AML-193 (cell line): ENCODE measurements at regions not wholly inside any gene's neighbourhood (a gene's known extent, or its start where the extent isn't known, plus 50 kb on each side); places are given as distances from the start of the nearest gene placed in this dataset.
"Not testable (repeated sequence)": the region's sequence is repeated elsewhere in the genome, so short reads cannot be mapped to it uniquely, and the experiment has no call there.

Experiments
- DNase-seq, 2 experiments: peaks; one replicate each; lab custom pipeline; 2025; lab: John Stamatoyannopoulos, UW

DNA sequence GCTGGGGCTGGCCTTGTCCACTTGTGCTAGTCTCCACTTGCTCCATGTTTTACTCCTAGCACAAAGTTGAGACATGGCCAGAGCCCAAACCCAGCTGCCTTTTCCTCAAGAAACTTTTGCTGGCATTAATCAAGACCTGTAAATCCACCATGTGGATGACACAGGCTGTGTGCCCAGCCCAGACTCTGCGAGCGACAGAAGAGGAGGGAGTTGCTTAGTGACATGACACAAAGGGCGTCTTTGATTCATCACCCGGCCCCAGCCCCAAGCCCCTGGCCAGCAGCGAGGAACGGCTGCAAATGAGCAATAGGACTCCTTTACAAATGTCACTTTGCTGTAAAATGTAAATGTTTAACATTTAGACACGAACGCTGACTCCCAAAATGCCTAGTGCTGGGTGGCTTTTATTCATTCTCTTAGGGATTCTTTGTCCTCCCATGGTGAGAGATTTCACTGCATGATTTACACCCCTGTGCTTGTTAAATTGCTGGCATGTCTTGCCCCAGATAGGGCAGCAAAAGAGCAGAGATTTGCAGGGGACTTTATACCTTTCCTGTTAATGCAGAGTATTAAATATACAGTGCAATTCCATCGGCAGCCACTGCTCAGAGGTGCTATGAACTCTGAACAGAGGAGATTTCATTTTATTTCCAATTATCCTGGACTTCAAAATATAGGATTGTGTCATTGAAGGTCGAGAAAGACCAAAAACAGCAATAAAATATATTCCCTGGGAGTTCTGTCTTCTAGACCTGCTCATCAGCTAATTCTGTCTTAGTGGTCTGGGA is 263.6 kb upstream of the NCAM1 start:
- no peak for DNase-seq

DNA sequence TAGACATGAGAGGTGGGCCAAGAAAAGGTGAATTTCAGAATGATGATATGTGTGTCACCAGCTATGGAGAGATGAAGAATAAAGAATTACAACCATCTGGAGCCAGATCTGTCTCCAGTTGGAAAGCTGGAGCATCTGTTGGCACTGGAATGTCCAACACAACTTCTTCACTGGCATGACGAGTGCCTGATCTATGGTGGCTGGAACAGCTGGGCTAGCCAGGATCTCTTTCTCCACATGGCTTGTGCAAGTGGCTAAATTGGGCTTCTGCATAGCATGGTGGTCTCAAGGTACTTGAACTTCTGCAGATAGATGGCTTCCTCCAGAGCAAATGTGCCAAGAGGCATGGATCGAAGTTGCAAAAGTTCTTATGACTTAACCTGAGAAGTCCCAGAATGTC is 256.1 kb upstream of the NCAM1 start:
- DNase-seq, result no peak

DNA sequence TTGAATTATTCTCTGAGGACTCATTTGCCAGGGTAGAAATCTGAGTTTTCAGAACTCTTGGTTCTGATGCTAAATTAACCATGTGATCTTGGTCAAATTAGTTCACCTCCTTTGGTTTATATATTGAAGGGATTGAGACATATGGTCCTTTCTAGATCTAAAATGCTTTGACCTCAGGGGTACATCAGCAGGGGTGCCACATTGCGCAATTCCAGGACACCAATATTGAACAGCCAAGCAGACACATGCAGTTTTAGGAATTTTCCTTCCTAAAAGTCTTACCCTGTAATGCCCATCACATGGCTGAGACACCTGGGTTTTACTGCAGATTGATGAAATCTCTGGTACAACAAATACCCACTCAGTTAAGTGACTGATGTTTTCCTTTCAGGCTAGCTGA is 254.4 kb upstream of the NCAM1 start:
- DNase-seq, result no peak

DNA sequence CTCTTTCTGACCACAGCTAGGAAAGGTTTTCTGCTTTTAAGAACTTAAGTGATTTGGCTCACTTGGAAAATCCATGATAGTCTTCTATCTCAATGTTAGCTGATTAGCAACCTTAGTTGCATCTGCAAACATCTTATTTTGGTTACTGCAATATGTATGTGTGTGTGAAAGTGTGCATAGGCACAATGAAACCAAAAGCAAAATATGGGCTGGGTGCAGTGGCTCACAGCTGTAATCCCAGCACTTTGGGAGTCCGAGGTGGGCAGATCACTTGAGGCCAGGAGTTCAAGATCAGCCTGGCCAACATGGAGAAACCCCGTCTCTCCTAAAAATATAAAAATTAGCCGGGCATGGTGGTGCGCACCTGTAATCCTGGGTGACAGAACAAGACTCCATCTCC is 246.9 kb upstream of the NCAM1 start:
- not testable (repeated sequence) for DNase-seq

DNA sequence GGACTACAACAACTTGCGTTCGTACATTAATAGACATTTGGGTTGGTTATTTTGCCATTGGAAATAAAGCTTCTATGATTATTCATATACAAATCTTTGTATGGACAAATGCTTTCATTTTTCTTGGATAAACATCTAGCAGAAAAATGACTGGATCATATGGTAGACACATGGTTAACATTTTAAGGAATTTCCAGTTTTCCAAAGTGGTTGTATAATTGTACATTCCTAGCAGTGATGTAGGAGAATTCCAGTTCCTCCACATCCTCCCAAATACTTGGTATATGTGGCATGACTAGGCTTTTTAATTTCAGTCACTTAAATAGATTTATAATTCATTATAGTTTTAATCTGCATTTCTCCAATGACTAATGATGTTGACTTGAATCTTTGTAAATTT is 246.2 kb upstream of the NCAM1 start:
- no peak for DNase-seq

DNA sequence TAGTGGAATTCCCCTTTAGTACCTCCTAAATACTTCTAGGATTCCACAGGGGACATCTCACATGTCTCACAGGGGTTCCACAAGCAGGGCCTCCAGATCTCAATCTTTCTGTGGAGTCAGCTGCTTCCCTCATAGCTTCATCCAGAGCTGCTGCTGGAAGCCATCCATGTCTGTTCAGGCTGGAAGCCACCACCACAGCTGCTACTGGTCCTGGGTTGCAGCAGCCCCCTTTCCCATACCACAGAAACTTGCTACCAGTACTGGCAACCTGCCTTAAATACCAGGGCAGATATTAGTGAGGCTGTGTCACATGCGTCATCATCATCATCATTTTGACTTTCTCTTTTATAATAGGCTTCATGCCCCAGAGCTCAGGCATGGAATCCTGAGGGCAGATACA is 242.7 kb upstream of the NCAM1 start:
- DNase-seq, result no peak

DNA sequence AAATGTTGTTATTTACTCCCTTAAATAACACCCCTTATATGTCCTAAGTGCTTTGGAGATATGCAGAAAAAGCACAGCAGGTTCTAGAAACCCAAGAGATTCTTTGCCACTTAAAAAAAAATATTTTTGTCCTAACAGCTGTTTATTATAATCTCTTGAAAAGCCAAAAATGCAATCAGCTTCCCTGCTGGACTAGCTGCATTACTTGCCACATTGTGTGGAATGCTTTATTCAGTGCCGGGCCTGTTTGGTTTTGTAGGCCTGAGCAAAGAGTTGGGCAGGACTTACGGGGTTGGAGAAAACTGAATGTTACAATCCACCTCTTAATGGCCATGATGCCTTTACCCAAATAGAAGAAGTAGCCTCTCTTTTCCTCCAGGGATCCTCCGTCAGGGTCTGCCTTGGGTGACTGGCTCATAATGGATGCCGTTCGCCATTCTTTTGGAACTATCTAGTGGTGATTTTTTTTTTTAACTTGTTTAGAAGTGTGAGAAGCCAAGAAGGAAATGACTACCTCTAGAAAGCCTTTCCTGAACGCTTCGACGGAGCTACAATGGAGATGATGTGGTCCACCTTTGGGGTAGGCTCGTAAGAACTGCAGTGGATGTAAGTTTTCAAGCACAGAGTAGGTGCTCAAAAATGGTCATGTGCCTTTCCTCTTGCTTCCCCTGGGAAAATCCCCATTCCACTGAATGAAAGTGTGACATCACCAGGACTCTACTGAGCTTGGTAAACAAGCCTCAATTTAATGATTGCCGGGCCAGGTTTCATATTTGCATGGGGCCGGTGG is 241.3 kb upstream of the NCAM1 start:
- no peak for DNase-seq

DNA sequence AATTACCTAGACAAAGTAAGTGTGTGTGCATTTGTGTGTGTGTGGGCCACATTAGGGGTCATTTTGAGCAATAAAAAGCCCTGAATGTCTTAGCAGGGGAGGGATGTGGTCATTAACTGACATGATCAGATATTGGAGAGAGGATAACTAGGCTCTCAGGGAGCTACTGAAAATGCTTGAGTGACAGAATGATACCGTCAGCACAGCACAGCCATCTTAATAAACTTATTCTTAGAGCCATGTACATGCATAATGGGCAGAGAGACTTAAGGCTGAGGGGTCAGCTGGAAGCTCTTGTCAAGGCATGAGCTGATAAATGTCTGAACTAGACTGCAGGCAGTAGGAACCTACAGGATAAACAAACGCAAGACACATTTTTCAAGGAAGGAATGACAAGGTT is 239.1 kb upstream of the NCAM1 start:
- no peak for DNase-seq

DNA sequence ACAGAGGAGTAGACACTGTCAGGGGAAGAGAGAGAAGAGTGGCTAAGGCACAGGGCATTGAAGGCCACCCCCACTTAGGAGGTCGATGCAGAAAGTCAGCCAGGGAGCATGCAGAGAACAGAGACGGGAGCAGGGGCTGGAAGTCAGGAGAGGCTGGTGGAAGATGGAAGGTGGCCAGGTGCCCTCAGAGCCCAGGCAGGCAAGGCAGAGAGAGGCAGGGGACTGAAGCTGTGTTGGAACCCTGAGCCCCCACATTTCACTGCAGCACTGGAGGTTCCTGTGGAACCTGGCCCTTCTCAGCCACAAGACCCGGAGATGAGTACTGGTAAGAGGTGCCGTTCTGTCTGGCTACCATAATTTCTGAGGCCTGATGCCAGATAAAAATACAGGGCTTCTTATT is 238.3 kb upstream of the NCAM1 start:
- no peak for DNase-seq

DNA sequence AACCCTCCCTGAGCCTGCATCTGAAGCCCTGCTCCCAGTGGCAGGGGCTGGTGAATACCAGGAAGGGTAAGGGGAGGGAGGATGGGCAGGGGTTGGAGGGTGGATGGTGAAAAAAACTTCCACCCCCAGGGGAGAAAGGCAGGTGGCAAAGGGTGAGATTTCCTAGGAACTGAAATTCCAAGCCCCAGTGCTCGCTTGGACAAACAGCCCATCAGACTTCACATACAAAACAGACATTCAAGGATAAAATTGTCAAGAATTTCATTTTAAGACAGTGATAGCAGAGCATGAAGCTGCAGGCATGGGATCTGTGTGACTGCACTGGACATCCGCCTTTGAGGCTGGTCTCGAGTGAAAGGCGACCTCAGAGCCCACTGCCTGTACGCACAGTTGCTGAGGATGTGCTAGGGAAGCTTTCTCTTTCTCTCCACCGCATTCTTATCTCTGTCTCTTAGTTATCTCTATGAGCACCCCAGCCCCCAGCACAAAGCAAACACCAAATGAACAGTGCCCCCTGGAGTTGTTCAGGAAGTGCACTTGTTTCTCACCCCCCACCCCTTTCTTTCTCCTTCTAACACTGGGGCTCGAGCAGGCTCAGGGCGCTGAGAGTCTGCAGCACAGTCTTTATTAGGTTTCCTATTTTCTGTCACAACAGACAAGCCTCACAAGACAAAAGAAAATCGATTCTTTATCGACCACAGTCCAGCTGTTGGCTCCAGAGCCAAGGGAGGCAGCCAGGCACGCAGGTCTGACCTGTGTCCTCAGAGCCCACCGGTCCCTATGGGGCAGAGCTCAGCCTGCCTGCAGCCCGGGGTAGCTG is 237.3 kb upstream of the NCAM1 start:
- no peak for DNase-seq

DNA sequence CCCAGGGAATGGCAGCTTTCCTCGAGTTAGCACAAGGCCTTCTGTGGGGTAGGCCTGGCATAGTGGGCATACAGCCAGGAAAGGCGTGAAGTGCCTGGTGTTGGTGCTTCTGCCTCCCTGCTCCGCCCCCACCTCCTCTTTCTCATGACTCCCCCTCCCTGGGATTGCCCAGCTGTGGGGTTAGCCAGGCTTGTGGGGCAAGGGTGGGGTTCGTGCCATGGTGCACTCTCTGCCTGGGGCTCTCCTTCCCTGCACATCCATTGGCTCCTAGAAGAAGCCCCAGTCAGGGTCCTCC is 236.8 kb upstream of the NCAM1 start:
- no peak for DNase-seq

DNA sequence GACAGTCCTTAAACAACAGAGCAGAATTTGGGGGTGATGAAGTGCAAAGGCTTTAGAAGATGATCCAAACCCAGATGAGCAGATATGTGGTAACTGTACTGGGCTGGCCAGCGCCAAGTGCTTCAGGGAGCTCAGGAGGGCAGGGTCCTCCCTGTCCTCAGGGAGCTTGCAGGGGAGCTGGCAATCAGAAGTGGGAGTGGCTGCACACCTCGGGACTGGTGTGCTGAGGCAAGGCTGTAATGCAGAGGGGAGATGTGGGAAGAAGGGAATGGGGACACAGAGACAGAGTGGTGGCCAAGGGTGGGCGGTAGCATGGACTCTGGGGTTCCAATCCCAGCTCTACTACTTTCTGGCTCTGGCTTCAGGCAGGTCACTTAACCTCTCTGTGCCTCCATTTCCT is 235.6 kb upstream of the NCAM1 start:
- no peak for DNase-seq

DNA sequence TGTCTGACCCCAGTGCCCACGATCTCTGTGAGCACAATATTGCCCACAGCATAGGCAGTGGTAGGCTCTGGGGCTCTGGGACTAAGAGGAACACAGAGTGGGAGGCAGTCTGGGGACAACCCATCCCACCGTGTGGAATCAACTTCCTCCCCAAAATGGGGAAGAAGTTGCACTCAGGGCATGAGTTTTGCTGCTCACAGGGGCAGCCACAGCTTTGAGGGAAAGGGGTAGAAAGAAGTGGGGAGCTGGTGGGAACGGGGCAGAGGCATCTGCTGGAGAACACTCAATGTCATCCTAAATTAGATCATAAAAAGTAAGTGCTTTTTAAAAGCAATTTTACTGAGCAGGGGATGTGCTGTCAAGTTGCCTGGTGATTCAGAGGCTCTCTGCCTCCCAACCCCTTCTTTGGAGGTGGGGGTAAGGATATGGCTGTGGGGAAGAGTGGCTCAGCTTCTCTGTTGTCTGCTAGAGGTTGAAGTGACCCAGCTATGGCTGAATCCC is 233.8 kb upstream of the NCAM1 start:
- DNase-seq, result no peak

DNA sequence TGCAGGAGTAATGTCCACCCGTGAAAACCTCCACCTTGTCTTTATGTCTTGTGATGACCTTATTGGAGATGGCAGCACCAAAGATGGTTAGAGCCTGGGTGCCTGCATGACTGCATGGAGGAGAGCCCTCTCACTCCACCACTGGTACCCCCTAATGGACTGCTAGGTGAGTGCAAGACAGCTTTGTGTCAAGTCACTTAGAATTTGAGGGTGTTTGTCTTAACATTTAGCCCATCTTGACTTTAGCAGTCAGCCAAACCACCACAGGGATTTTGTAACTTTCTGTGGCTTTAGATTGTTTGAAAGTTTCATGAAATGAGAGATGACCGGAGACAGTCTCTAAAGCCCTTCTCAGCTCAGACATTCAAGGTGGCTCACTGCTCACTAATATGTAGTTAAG is 232.9 kb upstream of the NCAM1 start:
- DNase-seq, result no peak

DNA sequence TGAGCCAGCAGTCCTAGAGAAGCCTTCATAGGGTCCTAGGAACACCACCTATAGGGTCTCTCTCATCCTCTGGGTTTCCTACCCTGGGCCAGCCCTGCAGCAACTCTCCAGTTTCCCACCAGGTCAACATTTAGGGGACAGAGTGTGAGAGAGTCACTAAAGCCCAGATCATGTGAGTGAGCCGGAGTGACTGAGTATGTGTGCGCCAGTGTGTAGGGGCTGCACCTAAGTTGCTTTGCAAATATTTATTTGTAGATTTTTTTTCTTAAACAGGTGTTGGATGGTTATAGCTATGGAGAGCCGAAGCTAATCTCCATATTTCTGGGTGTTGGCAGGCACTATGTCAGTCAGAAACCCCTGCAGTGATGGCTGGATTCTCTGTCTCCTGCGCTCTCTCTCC is 232.5 kb upstream of the NCAM1 start:
- no peak for DNase-seq

DNA sequence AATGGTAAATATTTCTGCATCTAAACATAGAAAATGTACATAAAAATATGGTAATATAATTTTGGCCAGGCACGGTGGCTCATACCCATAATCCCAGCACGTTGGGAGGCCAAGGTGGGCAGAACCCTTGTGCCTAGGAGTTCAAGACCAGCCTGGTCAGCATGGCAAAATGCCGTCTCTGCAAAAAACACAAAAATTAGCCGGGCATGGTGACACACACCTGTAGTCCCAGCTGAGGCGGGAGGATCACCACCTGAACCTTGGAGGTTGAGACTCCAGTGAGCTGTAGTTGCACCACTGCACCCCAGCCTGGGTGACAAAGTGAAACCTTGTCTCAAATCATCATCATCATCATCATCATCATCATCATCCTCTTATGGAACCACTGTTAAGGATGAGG is 230.6 kb upstream of the NCAM1 start:
- no peak for DNase-seq

DNA sequence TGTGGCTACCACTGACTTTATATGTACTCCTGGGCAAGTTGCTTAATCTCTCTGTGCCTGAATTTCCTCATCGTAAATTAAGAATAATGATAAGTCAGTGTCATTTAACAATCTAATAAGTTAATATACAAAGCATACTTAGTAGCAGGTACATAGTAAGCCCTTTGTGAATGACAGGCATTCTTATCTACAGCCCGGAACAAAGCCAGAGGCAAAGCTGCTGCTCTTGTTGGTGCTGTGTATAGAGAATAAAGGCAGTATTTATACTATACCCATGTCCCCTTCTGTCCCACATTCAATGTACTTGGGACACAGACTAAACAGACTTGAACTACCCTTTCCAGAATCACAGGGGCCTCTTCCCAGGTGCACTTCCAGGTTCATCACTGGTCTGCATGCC is 229.7 kb upstream of the NCAM1 start:
- no peak for DNase-seq

DNA sequence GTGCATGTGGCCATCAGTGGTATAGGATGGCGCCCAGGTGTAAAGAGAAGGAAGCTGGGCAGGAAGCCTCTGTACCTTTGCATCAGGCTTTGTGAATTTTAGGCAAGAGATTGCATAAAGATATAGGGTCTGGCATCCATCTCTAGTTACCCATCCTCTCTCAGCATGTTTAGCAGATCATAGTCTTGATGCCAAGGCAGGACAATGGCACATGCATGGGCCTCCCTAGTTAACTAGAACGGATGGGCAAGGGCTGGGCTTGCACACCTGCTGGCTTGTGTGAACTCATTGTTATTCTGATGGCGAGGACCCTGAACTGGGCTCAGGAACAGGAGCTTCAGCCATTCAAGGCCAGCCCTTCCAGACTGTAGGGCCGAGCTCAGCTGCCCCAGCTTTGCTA is 229.2 kb upstream of the NCAM1 start:
- DNase-seq, result no peak

DNA sequence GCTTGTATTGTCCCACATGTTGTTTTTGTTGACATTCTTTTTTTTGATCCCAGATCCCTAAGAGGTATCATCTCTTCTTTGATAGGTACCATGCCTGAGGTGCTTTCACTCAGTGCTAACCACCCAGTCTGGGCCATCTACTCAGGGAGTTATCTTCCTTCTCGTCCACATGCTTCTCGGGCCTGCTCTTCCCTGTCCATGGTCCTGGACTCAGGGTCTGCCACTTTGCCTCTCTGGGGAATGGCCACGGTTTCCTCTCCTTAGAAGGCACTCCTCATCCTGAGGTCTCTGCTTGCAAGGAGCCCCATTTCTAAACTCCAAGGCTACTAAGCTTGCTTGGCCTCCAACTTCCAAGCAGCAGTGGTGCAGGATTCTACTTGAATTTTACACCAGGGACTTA is 227.0 kb upstream of the NCAM1 start:
- DNase-seq, result no peak

DNA sequence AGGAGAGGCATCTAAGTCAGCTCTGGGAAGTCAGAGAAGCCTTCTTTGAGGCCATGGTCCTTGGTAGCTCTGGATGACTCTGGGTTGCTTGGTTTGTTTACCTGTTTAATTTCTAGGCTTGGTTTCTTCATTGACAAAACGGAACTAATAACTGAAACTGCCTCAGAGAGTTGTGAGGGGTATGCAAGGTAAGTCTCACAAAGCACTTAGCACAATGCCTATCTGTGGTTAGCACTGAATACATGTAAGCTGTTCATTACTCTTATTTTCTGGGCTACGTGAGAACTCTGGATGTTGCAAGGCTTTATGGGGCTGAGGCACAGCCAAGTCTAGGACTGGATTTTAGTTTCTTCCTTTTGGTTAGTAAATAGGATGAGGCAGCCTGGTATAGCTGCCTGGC is 225.8 kb upstream of the NCAM1 start:
- no peak for DNase-seq

DNA sequence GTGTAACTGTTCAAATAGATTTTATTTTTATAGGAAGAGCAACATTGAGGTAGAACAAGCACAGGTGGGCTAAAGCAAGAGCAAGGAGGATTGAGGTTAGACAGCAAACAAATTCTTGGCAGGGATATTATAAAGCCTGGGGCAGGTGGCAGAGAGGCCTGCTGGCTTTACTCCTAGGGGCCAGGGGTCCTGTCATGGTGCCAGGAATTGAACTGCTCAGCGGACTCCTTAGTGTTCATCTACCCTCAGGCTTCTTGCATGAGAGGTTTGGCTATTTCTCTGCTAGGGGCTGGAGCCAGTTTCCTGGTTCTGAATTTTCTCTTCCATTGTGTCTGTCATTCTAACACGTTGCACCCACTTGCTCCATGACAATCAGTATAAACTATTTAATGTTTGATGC is 217.2 kb upstream of the NCAM1 start:
- DNase-seq, result no peak

DNA sequence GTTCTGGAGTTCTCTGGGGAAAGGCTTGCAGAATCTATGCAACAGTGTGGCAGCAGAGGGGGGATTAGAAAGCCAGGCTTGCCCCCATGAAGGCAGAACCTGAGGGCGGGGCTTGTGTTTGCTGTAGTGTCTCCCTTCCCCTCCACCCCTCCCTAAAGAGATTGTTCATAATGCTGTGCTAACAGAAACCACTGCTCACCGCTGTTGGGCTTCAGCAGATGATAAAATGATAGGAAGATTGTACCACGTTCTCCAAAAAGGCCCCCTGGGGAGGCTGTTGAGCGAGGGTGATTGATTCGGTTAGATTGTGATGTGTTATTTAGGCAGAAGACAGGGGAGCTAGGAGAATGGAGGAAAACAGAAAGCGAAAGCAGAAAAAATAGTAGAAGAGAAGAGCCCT is 215.2 kb upstream of the NCAM1 start:
- DNase-seq, result no peak

DNA sequence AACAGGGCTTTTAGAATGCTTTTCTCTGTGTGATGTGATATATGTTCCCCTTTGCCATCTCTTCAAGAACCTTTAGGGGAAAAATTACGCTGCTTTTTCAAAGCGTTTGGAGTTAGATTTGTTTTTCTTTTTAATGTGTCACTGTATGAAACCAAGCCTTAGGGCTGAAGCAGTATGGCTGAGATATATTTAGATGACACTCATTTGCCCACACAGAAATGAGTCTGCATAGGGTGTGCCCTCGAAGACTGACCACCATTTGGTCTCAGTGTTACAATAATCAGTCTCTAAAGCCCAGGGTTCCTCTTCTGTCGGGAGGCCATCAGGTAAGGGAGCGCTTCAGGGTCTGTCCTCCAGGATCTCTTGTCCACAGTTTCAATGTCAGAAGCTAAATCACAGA is 213.0 kb upstream of the NCAM1 start:
- DNase-seq, result no peak
